ENCODE measurements at regions not wholly inside any gene's neighbourhood (a gene's known extent, or its start where the extent isn't known, plus 50 kb on each side); places are given as distances from the start of the nearest gene placed in this dataset.

DNA sequence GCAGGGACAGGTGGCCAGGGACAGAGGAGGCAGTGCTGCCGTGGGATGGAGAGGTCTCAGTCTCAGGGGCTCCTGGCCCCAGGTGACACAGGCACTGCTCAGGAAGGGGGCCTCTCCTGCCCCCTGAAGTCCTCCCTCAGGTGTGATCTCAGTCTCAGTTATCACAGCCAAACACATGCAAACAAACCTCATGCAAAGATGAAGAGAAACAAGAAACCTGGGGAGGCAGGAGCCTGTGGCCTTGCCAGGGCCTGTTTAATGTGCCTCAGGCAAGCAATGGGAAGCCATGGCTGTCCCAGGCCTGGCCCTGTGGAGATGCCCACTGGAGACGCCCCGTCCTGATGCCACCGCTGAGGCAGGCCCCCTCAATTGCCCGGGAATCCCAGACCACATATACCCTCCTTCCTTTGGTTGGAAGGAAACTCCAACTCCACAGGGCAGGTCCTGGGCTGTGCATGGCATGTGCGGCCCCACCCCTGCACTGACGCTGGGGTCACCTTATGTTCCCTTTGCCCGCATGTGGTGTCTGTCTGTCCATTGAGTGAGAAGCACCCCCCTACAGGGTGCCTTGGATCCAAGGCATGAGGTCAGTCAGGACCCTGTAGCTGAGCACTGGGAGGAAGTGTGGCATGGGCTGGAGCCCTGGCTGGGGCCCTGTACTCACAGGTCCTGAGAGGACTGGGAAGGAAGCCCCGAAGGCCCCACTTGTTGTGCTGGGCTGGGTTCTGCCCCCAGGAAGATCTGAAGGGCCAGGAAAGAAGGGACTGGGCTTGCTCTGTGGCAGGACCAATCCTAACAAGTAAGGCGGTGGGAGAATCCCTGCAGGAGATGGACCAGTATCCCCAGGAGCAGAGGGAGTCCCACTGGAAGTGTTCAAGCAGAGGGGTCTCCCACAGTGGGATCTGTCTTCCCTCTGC is 68.8 kb upstream of the RAB6C start:
- DNase-seq = no peak
- POLR2A ChIA-PET = no interaction called here
- no peaks in the 10 kb centered on the region for H3K27me3 ChIP-seq (replicated peaks in 2 of 5; ENCODE audit: control insufficient read depth in 4 of 5, insufficient read depth in 5 of 5, low read length in 4 of 5)
- 91% methylated on average over 5 of the region's 10 CpGs for whole genome bisulfite sequencing (ENCODE audit: insufficient coverage)
- no peaks in the 10 kb centered on the region for H3K9me3 ChIP-seq (ENCODE audit: control extremely low read depth in 1 of 5, control insufficient read depth in 4 of 5, insufficient read depth in 2 of 5, low read depth in 1 of 5, low read length in 4 of 5)
- no peaks in the 10 kb centered on the region for H3K36me3 ChIP-seq (ENCODE audit: control insufficient read depth in 4 of 4, insufficient read depth in 4 of 4, low read length in 3 of 4)
- H3K4me3 ChIP-seq (ENCODE audit: control insufficient read depth in 1 of 7, extremely low read depth in 1 of 7, insufficient read depth in 4 of 7, low read depth in 2 of 7, low read length in 6 of 7) = no peak overlapping the region
- H3K4me1 ChIP-seq (ENCODE audit: control extremely low read depth in 1 of 4, control insufficient read depth in 4 of 4, insufficient read depth in 4 of 4, low read length in 3 of 4) = peaks cover 0 to 11% (median 1%) of the 10 kb centered on the region in 4 experiments
- H3K27ac ChIP-seq (ENCODE audit: insufficient read depth in 1 of 2, low read depth in 1 of 2, low read length in 2 of 2, poor library complexity in 1 of 2, severe bottlenecking in 2 of 2) = no peak overlapping the region
- CTCF ChIA-PET = no interaction called here

DNA sequence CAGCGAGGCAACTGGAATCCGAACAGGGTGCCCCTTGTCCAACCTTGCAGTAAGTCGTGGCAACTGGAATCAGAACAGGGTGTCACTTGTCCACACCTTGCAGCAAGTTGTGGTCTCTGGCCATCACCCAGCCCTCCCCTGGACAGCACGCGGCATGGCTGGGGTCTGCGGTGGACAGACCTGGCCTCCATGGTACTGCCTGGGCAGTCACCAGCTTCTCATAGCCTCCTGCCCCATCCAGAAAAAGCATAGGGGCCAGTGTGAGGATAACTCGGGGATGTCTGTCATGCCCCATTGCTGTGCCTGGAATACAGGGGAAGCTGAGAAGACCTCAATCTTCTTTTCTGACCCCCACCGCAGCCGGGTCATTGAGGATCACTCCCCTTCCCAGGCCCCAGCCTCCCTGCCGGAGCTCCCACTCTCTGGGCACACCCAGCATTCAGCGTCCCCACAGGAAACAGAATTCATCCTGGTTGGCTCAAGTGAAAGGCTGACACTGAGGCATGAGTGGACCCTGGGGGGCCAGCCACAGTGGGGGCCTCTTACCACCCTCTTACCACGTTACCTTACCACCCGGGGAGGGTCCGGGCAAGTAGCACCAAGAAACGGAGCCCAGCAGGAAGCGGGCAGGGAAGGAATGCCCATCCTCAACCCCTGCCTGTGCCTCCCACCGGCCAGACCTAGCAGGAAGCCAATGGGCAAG is 68.0 kb upstream of the RAB6C start:
- POLR2A ChIA-PET = no interaction called here
- over 99% methylated on average over 15 of the region's 17 CpGs for WGBS (ENCODE audit: insufficient coverage)
- no peak overlapping the region for H3K4me3 ChIP-seq (ENCODE audit: control insufficient read depth in 1 of 7, extremely low read depth in 1 of 7, insufficient read depth in 4 of 7, low read depth in 2 of 7, low read length in 6 of 7)
- no peak for DNase-seq
- no peaks in the 10 kb centered on the region for H3K36me3 ChIP-seq (ENCODE audit: control insufficient read depth in 4 of 4, insufficient read depth in 4 of 4, low read length in 3 of 4)
- H3K9me3 ChIP-seq (ENCODE audit: control extremely low read depth in 1 of 5, control insufficient read depth in 4 of 5, insufficient read depth in 2 of 5, low read depth in 1 of 5, low read length in 4 of 5) = peaks cover 0 to 2% (median 0%) of the 10 kb centered on the region in 5 experiments
- peaks cover 0 to 7% (median 1%) of the 10 kb centered on the region in 4 experiments for H3K4me1 ChIP-seq (ENCODE audit: control extremely low read depth in 1 of 4, control insufficient read depth in 4 of 4, insufficient read depth in 4 of 4, low read length in 3 of 4)
- H3K27ac ChIP-seq (ENCODE audit: insufficient read depth in 1 of 2, low read depth in 1 of 2, low read length in 2 of 2, poor library complexity in 1 of 2, severe bottlenecking in 2 of 2) = no peak overlapping the region
- H3K27me3 ChIP-seq (replicated peaks in 2 of 5; ENCODE audit: control insufficient read depth in 4 of 5, insufficient read depth in 5 of 5, low read length in 4 of 5) = peaks cover 0 to 2% (median 0%) of the 10 kb centered on the region in 5 experiments
- CTCF ChIA-PET = no interaction called here

DNA sequence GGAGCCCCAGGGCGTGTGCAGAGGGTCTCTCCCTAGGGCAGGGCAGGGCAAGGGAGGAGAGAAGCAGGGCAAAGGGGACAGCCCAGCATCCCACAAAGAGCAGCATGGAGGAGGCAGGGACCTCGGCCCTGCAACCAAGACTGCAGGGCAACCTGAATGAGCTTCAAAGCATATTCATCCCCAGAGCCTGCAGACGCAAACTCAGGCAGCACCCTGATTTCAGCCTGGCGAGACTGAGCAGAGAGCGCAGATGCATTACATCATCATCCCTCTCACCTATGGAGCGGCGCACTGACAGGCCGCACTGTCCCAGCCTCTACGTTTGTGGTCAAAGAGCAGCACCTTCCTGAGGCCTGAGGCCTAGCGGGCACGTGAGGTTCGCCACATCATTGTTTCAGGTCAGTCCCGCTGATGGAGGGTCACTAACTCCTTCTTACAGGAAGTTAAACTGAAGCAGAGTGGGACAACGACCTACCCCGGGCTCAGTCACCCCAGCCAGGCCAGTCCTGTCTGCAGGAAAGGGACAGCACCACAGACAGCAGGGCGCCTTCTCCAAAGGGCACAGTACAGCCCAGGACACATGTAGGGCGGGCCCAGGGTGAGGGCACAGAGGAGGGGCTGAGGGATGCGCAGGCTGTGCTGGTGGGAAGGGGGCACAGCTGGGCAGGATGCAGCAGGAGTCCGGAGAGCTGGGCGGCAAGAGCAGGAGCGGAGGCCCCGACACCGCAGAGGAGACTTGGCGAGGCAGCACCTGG is 67.2 kb upstream of the RAB6C start:
- WGBS (ENCODE audit: insufficient coverage) = 96% methylated on average over 24 of the region's 24 CpGs
- CTCF ChIA-PET = no interaction called here
- POLR2A ChIA-PET = no interaction called here

DNA sequence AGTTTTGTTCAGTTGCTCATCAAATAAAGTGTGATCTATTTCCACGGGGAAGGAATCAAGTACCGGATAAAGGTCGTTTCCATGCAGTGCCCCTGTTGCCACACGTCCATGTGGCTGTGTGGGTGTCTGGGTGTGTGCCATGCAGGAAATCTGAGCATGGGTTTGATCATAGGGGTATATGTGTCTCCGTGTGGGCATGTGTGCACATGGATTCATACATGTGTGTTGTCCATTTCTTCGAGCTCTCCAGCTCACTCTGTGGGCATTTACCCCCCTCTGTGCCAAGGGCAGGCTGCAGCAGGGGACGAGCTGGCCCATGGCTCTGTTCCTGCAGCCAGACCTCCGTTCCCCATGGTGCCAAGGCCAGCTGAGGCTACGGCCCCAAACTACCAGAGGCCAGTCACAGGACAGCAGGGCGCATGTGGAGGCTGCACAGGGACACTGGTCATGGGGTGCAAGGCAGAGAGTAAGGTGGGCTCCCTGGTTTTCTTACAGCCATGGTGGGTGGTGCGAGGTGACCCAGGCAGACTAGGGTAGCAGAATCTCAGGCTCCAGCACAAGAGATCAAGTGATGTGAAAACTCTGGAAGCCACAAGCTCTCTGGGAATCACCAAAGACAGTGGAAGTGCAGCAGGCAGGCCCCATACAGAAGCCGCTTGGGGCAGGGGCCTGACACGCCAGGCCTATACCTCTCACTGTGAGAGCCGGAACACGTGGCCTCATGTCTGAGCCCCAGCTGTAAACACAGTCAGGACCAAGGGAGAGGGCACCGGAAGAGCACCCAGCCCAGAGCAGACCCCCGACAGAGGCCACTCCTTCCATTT is 66.4 kb upstream of the RAB6C start:
- H3K4me3 ChIP-seq (ENCODE audit: control insufficient read depth in 1 of 7, extremely low read depth in 1 of 7, insufficient read depth in 4 of 7, low read depth in 2 of 7, low read length in 6 of 7) = no peak overlapping the region
- WGBS (ENCODE audit: insufficient coverage) = 95% methylated on average over 14 of the region's 17 CpGs
- H3K27me3 ChIP-seq (replicated peaks in 2 of 5; ENCODE audit: control insufficient read depth in 4 of 5, insufficient read depth in 5 of 5, low read length in 4 of 5) = peaks cover 0 to 3% (median 0%) of the 10 kb centered on the region in 5 experiments
- no peaks in the 10 kb centered on the region for H3K4me1 ChIP-seq (ENCODE audit: control extremely low read depth in 1 of 4, control insufficient read depth in 4 of 4, insufficient read depth in 4 of 4, low read length in 3 of 4)
- ChIA-PET CTCF (no interaction called here), POLR2A (no interaction called here)
- no peak for DNase-seq
- H3K36me3 ChIP-seq (ENCODE audit: control insufficient read depth in 4 of 4, insufficient read depth in 4 of 4, low read length in 3 of 4) = no peaks in the 10 kb centered on the region
- peaks cover 0 to 7% (median 2%) of the 10 kb centered on the region in 5 experiments for H3K9me3 ChIP-seq (ENCODE audit: control extremely low read depth in 1 of 5, control insufficient read depth in 4 of 5, insufficient read depth in 2 of 5, low read depth in 1 of 5, low read length in 4 of 5)
- no peak overlapping the region for H3K27ac ChIP-seq (ENCODE audit: insufficient read depth in 1 of 2, low read depth in 1 of 2, low read length in 2 of 2, poor library complexity in 1 of 2, severe bottlenecking in 2 of 2)

More for the DNA sequence above, 67.2 kb upstream of the RAB6C start:
- no peak for DNase-seq
- H3K27ac ChIP-seq (ENCODE audit: insufficient read depth in 1 of 2, low read depth in 1 of 2, low read length in 2 of 2, poor library complexity in 1 of 2, severe bottlenecking in 2 of 2) = no peak overlapping the region
- peaks cover 0 to 2% (median 0%) of the 10 kb centered on the region in 5 experiments for H3K9me3 ChIP-seq (ENCODE audit: control extremely low read depth in 1 of 5, control insufficient read depth in 4 of 5, insufficient read depth in 2 of 5, low read depth in 1 of 5, low read length in 4 of 5)
- H3K4me3 ChIP-seq (ENCODE audit: control insufficient read depth in 1 of 7, extremely low read depth in 1 of 7, insufficient read depth in 4 of 7, low read depth in 2 of 7, low read length in 6 of 7) = no peak overlapping the region
- H3K27me3 ChIP-seq (replicated peaks in 2 of 5; ENCODE audit: control insufficient read depth in 4 of 5, insufficient read depth in 5 of 5, low read length in 4 of 5) = peaks cover 0 to 2% (median 0%) of the 10 kb centered on the region in 5 experiments
- H3K4me1 ChIP-seq (ENCODE audit: control extremely low read depth in 1 of 4, control insufficient read depth in 4 of 4, insufficient read depth in 4 of 4, low read length in 3 of 4) = no peaks in the 10 kb centered on the region
- H3K36me3 ChIP-seq (ENCODE audit: control insufficient read depth in 4 of 4, insufficient read depth in 4 of 4, low read length in 3 of 4) = no peaks in the 10 kb centered on the region

DNA sequence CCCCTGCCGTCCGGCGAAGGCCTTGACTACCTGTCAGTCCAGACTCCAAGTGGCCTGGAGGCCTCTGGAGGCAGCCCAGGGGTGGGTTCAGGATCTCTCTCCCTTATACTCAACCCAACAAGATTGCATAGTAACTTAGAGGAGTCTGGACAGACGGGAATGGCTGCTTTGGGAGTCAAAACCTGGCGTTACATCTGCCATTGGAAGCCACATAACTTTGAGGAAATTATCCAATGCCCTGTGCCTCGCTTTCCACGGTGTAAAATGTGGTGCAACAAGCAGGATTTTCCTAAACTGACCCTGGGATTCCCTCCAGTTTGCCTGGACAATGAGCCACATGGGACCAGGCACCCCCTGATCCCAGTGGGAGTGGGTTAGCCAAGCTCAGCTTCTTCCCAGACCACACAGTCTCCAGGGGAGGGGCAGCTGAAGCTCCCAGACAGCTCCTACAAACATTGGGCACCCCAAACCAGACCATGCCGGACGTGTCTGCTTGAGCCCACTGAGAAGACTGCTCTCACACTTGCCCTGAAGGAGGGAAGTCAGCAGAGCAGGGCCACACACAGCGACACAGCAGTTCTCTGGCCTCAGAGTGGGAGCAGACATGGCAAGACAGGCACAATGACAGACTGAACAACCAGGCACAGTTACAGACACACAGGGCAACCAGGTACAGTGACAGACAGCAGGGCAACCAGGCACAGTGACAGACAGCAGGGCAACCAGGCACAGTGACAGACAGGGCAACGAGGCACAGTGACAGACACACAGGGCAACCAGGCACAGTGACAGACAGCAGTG is 65.6 kb upstream of the RAB6C start:
- no peaks in the 10 kb centered on the region for H3K36me3 ChIP-seq (ENCODE audit: control insufficient read depth in 4 of 4, insufficient read depth in 4 of 4, low read length in 3 of 4)
- no peak for DNase-seq
- WGBS (ENCODE audit: insufficient coverage) = 90% methylated on average over 9 of the region's 11 CpGs
- H3K9me3 ChIP-seq (ENCODE audit: control extremely low read depth in 1 of 5, control insufficient read depth in 4 of 5, insufficient read depth in 2 of 5, low read depth in 1 of 5, low read length in 4 of 5) = peaks cover 0 to 13% (median 7%) of the 10 kb centered on the region in 5 experiments
- no peaks in the 10 kb centered on the region for H3K4me1 ChIP-seq (ENCODE audit: control extremely low read depth in 1 of 4, control insufficient read depth in 4 of 4, insufficient read depth in 4 of 4, low read length in 3 of 4)
- H3K27me3 ChIP-seq (replicated peaks in 2 of 5; ENCODE audit: control insufficient read depth in 4 of 5, insufficient read depth in 5 of 5, low read length in 4 of 5) = peaks cover 0 to 3% (median 0%) of the 10 kb centered on the region in 5 experiments
- H3K27ac ChIP-seq (ENCODE audit: insufficient read depth in 1 of 2, low read depth in 1 of 2, low read length in 2 of 2, poor library complexity in 1 of 2, severe bottlenecking in 2 of 2) = no peak overlapping the region
- POLR2A ChIA-PET = no interaction called here
- CTCF ChIA-PET = no interaction called here
- no peak overlapping the region for H3K4me3 ChIP-seq (ENCODE audit: control insufficient read depth in 1 of 7, extremely low read depth in 1 of 7, insufficient read depth in 4 of 7, low read depth in 2 of 7, low read length in 6 of 7)
